ENCODE measurements at regions not wholly inside any gene's neighbourhood (a gene's known extent, or its start where the extent isn't known, plus 50 kb on each side); places are given as distances from the start of the nearest gene placed in this dataset.
"Not testable (repeated sequence)": the region's sequence is repeated elsewhere in the genome, so short reads cannot be mapped to it uniquely, and the experiment has no call there.

GRCh38 chr4:141465171-141465570 is 171.2 kb upstream of the IL15 start:
- no peak overlapping the region for H3K4me3 ChIP-seq (ENCODE audit: insufficient read depth, low read depth, low read length, poor library complexity, severe bottlenecking)
- H3K27me3 ChIP-seq (replicated peaks; ENCODE audit: control insufficient read depth, insufficient read depth, low read length, poor library complexity, severe bottlenecking): peaks cover 6% of the 10 kb centered on the region
- no peaks in the 10 kb centered on the region for H3K9me3 ChIP-seq (ENCODE audit: control insufficient read depth, low read length)

GRCh38 chr4:141467225-141467624 is 169.2 kb upstream of the IL15 start:
- no peaks in the 10 kb centered on the region for H3K36me3 ChIP-seq (ENCODE audit: control insufficient read depth, insufficient read depth, low read length)

More at GRCh38 chr4:141465171-141465570, 171.2 kb upstream of the IL15 start:
- H3K4me1 ChIP-seq (ENCODE audit: control insufficient read depth, insufficient read depth, low read length, poor library complexity, severe bottlenecking): no peaks in the 10 kb centered on the region
- no peak for DNase-seq
- H3K27ac ChIP-seq (ENCODE audit: insufficient read depth, low read length, poor library complexity, severe bottlenecking): no peak overlapping the region
- no peaks in the 10 kb centered on the region for H3K36me3 ChIP-seq (ENCODE audit: control insufficient read depth, insufficient read depth, low read length)

GRCh38 chr4:141469392-141469791 is 167.0 kb upstream of the IL15 start:
- H3K36me3 ChIP-seq (ENCODE audit: control insufficient read depth, insufficient read depth, low read length): no peaks in the 10 kb centered on the region
- H3K4me3 ChIP-seq (ENCODE audit: insufficient read depth, low read depth, low read length, poor library complexity, severe bottlenecking): no peak overlapping the region
- no peak overlapping the region for H3K27ac ChIP-seq (ENCODE audit: insufficient read depth, low read length, poor library complexity, severe bottlenecking)
- H3K4me1 ChIP-seq (ENCODE audit: control insufficient read depth, insufficient read depth, low read length, poor library complexity, severe bottlenecking): no peaks in the 10 kb centered on the region
- H3K9me3 ChIP-seq (ENCODE audit: control insufficient read depth, low read length): no peaks in the 10 kb centered on the region
- no peaks in the 10 kb centered on the region for H3K27me3 ChIP-seq (replicated peaks; ENCODE audit: control insufficient read depth, insufficient read depth, low read length, poor library complexity, severe bottlenecking)
- no peak for DNase-seq

More at GRCh38 chr4:141467225-141467624, 169.2 kb upstream of the IL15 start:
- no peaks in the 10 kb centered on the region for H3K4me1 ChIP-seq (ENCODE audit: control insufficient read depth, insufficient read depth, low read length, poor library complexity, severe bottlenecking)
- no peak for DNase-seq
- no peak overlapping the region for H3K4me3 ChIP-seq (ENCODE audit: insufficient read depth, low read depth, low read length, poor library complexity, severe bottlenecking)
- H3K27me3 ChIP-seq (replicated peaks; ENCODE audit: control insufficient read depth, insufficient read depth, low read length, poor library complexity, severe bottlenecking): peaks cover 6% of the 10 kb centered on the region
- H3K27ac ChIP-seq (ENCODE audit: insufficient read depth, low read length, poor library complexity, severe bottlenecking): no peak overlapping the region
- H3K9me3 ChIP-seq (ENCODE audit: control insufficient read depth, low read length): no peaks in the 10 kb centered on the region

- DNase-seq: no peak
Observed at GRCh38 chr4:141473026-141473540, 163.3 kb upstream of the IL15 start.

GRCh38 chr4:141473952-141474351 is 162.4 kb upstream of the IL15 start:
- Histone ChIP-seq H3K27ac (ENCODE audit: insufficient read depth, low read length, poor library complexity, severe bottlenecking) (no peak overlapping the region), H3K27me3 (replicated peaks; ENCODE audit: control insufficient read depth, insufficient read depth, low read length, poor library complexity, severe bottlenecking) (no peaks in the 10 kb centered on the region), H3K36me3 (ENCODE audit: control insufficient read depth, insufficient read depth, low read length) (no peaks in the 10 kb centered on the region), H3K4me1 (ENCODE audit: control insufficient read depth, insufficient read depth, low read length, poor library complexity, severe bottlenecking) (no peaks in the 10 kb centered on the region), H3K9me3 (ENCODE audit: control insufficient read depth, low read length) (no peaks in the 10 kb centered on the region), H3K4me3 (ENCODE audit: insufficient read depth, low read depth, low read length, poor library complexity, severe bottlenecking) (no peak overlapping the region)
- DNase-seq: no peak

More at GRCh38 chr4:141473026-141473540, 163.3 kb upstream of the IL15 start:
- Histone ChIP-seq H3K27me3 (replicated peaks; ENCODE audit: control insufficient read depth, insufficient read depth, low read length, poor library complexity, severe bottlenecking) (no peaks in the 10 kb centered on the region), H3K9me3 (ENCODE audit: control insufficient read depth, low read length) (no peaks in the 10 kb centered on the region), H3K36me3 (ENCODE audit: control insufficient read depth, insufficient read depth, low read length) (no peaks in the 10 kb centered on the region), H3K4me3 (ENCODE audit: insufficient read depth, low read depth, low read length, poor library complexity, severe bottlenecking) (no peak overlapping the region), H3K4me1 (ENCODE audit: control insufficient read depth, insufficient read depth, low read length, poor library complexity, severe bottlenecking) (no peaks in the 10 kb centered on the region), H3K27ac (ENCODE audit: insufficient read depth, low read length, poor library complexity, severe bottlenecking) (no peak overlapping the region)

- H3K27me3 ChIP-seq (replicated peaks; ENCODE audit: control insufficient read depth, insufficient read depth, low read length, poor library complexity, severe bottlenecking): no peaks in the 10 kb centered on the region
- no peaks in the 10 kb centered on the region for H3K36me3 ChIP-seq (ENCODE audit: control insufficient read depth, insufficient read depth, low read length)
- DNase-seq: no peak
- no peak overlapping the region for H3K4me3 ChIP-seq (ENCODE audit: insufficient read depth, low read depth, low read length, poor library complexity, severe bottlenecking)
- no peaks in the 10 kb centered on the region for H3K4me1 ChIP-seq (ENCODE audit: control insufficient read depth, insufficient read depth, low read length, poor library complexity, severe bottlenecking)
- no peak overlapping the region for H3K27ac ChIP-seq (ENCODE audit: insufficient read depth, low read length, poor library complexity, severe bottlenecking)
- no peaks in the 10 kb centered on the region for H3K9me3 ChIP-seq (ENCODE audit: control insufficient read depth, low read length)
Observed at GRCh38 chr4:141480950-141481349, 155.4 kb upstream of the IL15 start.

GRCh38 chr4:141484298-141484697 is 152.1 kb upstream of the IL15 start:
- not testable (repeated sequence) for H3K27me3 ChIP-seq (replicated peaks; ENCODE audit: control insufficient read depth, insufficient read depth, low read length, poor library complexity, severe bottlenecking); H3K9me3 ChIP-seq (ENCODE audit: control insufficient read depth, low read length); DNase-seq; H3K36me3 ChIP-seq (ENCODE audit: control insufficient read depth, insufficient read depth, low read length); H3K4me1 ChIP-seq (ENCODE audit: control insufficient read depth, insufficient read depth, low read length, poor library complexity, severe bottlenecking); H3K4me3 ChIP-seq (ENCODE audit: insufficient read depth, low read depth, low read length, poor library complexity, severe bottlenecking); H3K27ac ChIP-seq (ENCODE audit: insufficient read depth, low read length, poor library complexity, severe bottlenecking)

- Histone ChIP-seq H3K9me3 (ENCODE audit: control insufficient read depth, low read length) (no peaks in the 10 kb centered on the region), H3K36me3 (ENCODE audit: control insufficient read depth, insufficient read depth, low read length) (no peaks in the 10 kb centered on the region), H3K27ac (ENCODE audit: insufficient read depth, low read length, poor library complexity, severe bottlenecking) (no peak overlapping the region), H3K4me1 (ENCODE audit: control insufficient read depth, insufficient read depth, low read length, poor library complexity, severe bottlenecking) (no peaks in the 10 kb centered on the region), H3K4me3 (ENCODE audit: insufficient read depth, low read depth, low read length, poor library complexity, severe bottlenecking) (no peak overlapping the region), H3K27me3 (replicated peaks; ENCODE audit: control insufficient read depth, insufficient read depth, low read length, poor library complexity, severe bottlenecking) (no peaks in the 10 kb centered on the region)
- no peak for DNase-seq
Observed at GRCh38 chr4:141486375-141486997, 149.9 kb upstream of the IL15 start.

- H3K27ac ChIP-seq (ENCODE audit: insufficient read depth, low read length, poor library complexity, severe bottlenecking): no peak overlapping the region
- no peaks in the 10 kb centered on the region for H3K36me3 ChIP-seq (ENCODE audit: control insufficient read depth, insufficient read depth, low read length)
- H3K4me3 ChIP-seq (ENCODE audit: insufficient read depth, low read depth, low read length, poor library complexity, severe bottlenecking): no peak overlapping the region
- H3K27me3 ChIP-seq (replicated peaks; ENCODE audit: control insufficient read depth, insufficient read depth, low read length, poor library complexity, severe bottlenecking): no peaks in the 10 kb centered on the region
- no peaks in the 10 kb centered on the region for H3K9me3 ChIP-seq (ENCODE audit: control insufficient read depth, low read length)
- no peak for DNase-seq
- no peaks in the 10 kb centered on the region for H3K4me1 ChIP-seq (ENCODE audit: control insufficient read depth, insufficient read depth, low read length, poor library complexity, severe bottlenecking)
Observed at GRCh38 chr4:141497627-141498026, 138.8 kb upstream of the IL15 start.

GRCh38 chr4:141499261-141499853 is 137.0 kb upstream of the IL15 start:
- DNase-seq: no peak
- Histone ChIP-seq H3K4me1 (ENCODE audit: control insufficient read depth, insufficient read depth, low read length, poor library complexity, severe bottlenecking) (no peaks in the 10 kb centered on the region), H3K27ac (ENCODE audit: insufficient read depth, low read length, poor library complexity, severe bottlenecking) (no peak overlapping the region), H3K4me3 (ENCODE audit: insufficient read depth, low read depth, low read length, poor library complexity, severe bottlenecking) (no peak overlapping the region), H3K27me3 (replicated peaks; ENCODE audit: control insufficient read depth, insufficient read depth, low read length, poor library complexity, severe bottlenecking) (no peaks in the 10 kb centered on the region), H3K36me3 (ENCODE audit: control insufficient read depth, insufficient read depth, low read length) (no peaks in the 10 kb centered on the region), H3K9me3 (ENCODE audit: control insufficient read depth, low read length) (no peaks in the 10 kb centered on the region)
